ENCODE measurements at regions not wholly inside any gene's neighbourhood (a gene's known extent, or its start where the extent isn't known, plus 50 kb on each side); places are given as distances from the start of the nearest gene placed in this dataset.

- TF ChIP-seq CTCF (optimal IDR thresholded peaks at IDR 0.05 in 1 of 3, IDR thresholded peaks at IDR 0.05 in 1 of 3, conservative IDR thresholded peaks at IDR 0.05 in 1 of 3; ENCODE audit: extremely low read depth in 1 of 3, insufficient read depth in 2 of 3, low read length in 3 of 3) (no peak), EZH2 (IDR thresholded peaks at IDR 0.05; ENCODE audit: low read length) (no peak)
These were observed 92.3 kb upstream of the MAD2L1 start for GRCh38 chr4:120158841-120159463.
